ENCODE measurements at regions not wholly inside any gene's neighbourhood (a gene's known extent, or its start where the extent isn't known, plus 50 kb on each side); places are given as distances from the start of the nearest gene placed in this dataset.

GRCh38 chr12:38984388-38984787, 79.0 kb upstream of the CPNE8 start:
- TF ChIP-seq CTCF (conservative IDR thresholded peaks at IDR 0.05) (no peak), EZH2 (IDR thresholded peaks at IDR 0.05; ENCODE audit: low read depth) (no peak)
